ENCODE measurements at regions not wholly inside any gene's neighbourhood (a gene's known extent, or its start where the extent isn't known, plus 50 kb on each side); places are given as distances from the start of the nearest gene placed in this dataset.

GRCh38 chr17:79187186-79187585, 112.6 kb downstream of the ENGASE start:
- H3K9me3 ChIP-seq (ENCODE audit: insufficient read depth, low read depth) = no peaks in the 10 kb centered on the region
- no peak overlapping the region for H2AFZ ChIP-seq
- intact Hi-C loops (cut with micrococcal nuclease; ENCODE audit: unreplicated experiment) = loop anchor here (5.0 kb wide), 2 partner anchors 205 to 520 kb away; no protein-coding TSS in a partner anchor
- H3K36me3 ChIP-seq (ENCODE audit: low read depth) = no peaks in the 10 kb centered on the region
- no peak for TF ChIP-seq CTCF (conservative IDR thresholded peaks at IDR 0.05)
- TF ChIP-seq EZH2 (IDR thresholded peaks at IDR 0.05; ENCODE audit: low read depth) = no peak
- no peak for DNase-seq
- ChIA-PET POLR2A (ENCODE audit: unreplicated experiment) (no interaction called here), CTCF (interaction anchor here (0.6 to 0.7 kb wide), 2 partner anchors 199 to 204 kb away, joined by 3 to 4 read pairs; no protein-coding TSS in a partner anchor)
- H3K27me3 ChIP-seq (ENCODE audit: insufficient read depth, low read depth) = peaks cover 74% of the 10 kb centered on the region
- H3K4me3 ChIP-seq = no peak overlapping the region
- no peaks in the 10 kb centered on the region for H3K79me2 ChIP-seq (ENCODE audit: low read depth)
- no peaks in the 10 kb centered on the region for H3K4me1 ChIP-seq (replicated peaks; ENCODE audit: insufficient read depth)
- H3F3A ChIP-seq (ENCODE audit: insufficient read depth, low read depth) = no peaks in the 10 kb centered on the region
- no TSS peak for BruUV-seq (replicated peaks)
- no peaks in the 10 kb centered on the region for H4K20me1 ChIP-seq (ENCODE audit: insufficient read depth)
- no peak overlapping the region for H3K27ac ChIP-seq
- no peak overlapping the region for H3K4me2 ChIP-seq
- H3K9me2 ChIP-seq (ENCODE audit: insufficient read depth) = no peaks in the 10 kb centered on the region

- H4K20me1 ChIP-seq (ENCODE audit: insufficient read depth) = no peaks in the 10 kb centered on the region
- H3K9me2 ChIP-seq (ENCODE audit: insufficient read depth) = no peaks in the 10 kb centered on the region
- H3F3A ChIP-seq (ENCODE audit: insufficient read depth, low read depth) = no peaks in the 10 kb centered on the region
- H3K27ac ChIP-seq = no peak overlapping the region
- H2AFZ ChIP-seq = no peak overlapping the region
- H3K4me2 ChIP-seq = no peak overlapping the region
- no peaks in the 10 kb centered on the region for H3K36me3 ChIP-seq (ENCODE audit: low read depth)
- H3K4me1 ChIP-seq (replicated peaks; ENCODE audit: insufficient read depth) = no peaks in the 10 kb centered on the region
- H3K4me3 ChIP-seq = no peak overlapping the region
- ChIA-PET CTCF (interaction anchor here (0.6 kb wide), 1 partner anchor 121 kb away, joined by 3 read pairs; no protein-coding TSS in a partner anchor), POLR2A (ENCODE audit: unreplicated experiment) (no interaction called here)
- no TSS peak for BruUV-seq (replicated peaks)
- H3K27me3 ChIP-seq (ENCODE audit: insufficient read depth, low read depth) = peaks cover 74% of the 10 kb centered on the region
- intact Hi-C loops (cut with micrococcal nuclease; ENCODE audit: unreplicated experiment) = loop anchor here (5.0 kb wide), 2 partner anchors 206 to 521 kb away; no protein-coding TSS in a partner anchor
- DNase-seq = no peak
- H3K9me3 ChIP-seq (ENCODE audit: insufficient read depth, low read depth) = no peaks in the 10 kb centered on the region
- no peak for TF ChIP-seq CTCF (conservative IDR thresholded peaks at IDR 0.05)
- no peak for TF ChIP-seq EZH2 (IDR thresholded peaks at IDR 0.05; ENCODE audit: low read depth)
- H3K79me2 ChIP-seq (ENCODE audit: low read depth) = no peaks in the 10 kb centered on the region
Observed at GRCh38 chr17:79186406-79186805, 111.8 kb downstream of the ENGASE start.

DNA sequence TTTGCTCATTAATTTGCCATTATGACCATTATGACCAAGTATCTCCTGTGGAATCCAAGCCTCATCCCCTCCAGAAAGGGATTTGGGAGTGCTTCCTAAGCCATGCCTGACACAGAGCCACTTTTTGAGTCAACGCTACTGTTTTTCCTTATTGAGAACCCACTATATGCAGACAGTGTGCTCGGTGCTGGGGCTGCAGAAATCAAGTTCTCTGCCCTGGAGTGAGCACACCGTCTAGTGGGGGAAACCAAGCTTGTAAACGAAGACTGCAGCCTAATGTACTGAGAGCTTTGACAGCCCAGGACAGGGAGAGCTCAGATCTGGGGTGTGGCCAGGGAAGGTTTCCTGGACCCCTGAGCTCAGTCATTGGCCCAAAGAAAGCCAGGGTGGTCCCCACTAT, 111.0 kb downstream of the ENGASE start:
- no peak overlapping the region for H3K4me3 ChIP-seq
- no peaks in the 10 kb centered on the region for H3F3A ChIP-seq (ENCODE audit: insufficient read depth, low read depth)
- POLR2A ChIA-PET (ENCODE audit: unreplicated experiment) = no interaction called here
- DNase-seq = no peak
- H3K27me3 ChIP-seq (ENCODE audit: insufficient read depth, low read depth) = peaks cover 74% of the 10 kb centered on the region
- H3K9me2 ChIP-seq (ENCODE audit: insufficient read depth) = no peaks in the 10 kb centered on the region
- TF ChIP-seq EZH2 (IDR thresholded peaks at IDR 0.05; ENCODE audit: low read depth) (no peak), CTCF (conservative IDR thresholded peaks at IDR 0.05) (no peak)
- CTCF ChIA-PET = interaction anchor here (0.6 kb wide), 1 partner anchor 121 kb away, joined by 3 read pairs; no protein-coding TSS in a partner anchor
- H3K79me2 ChIP-seq (ENCODE audit: low read depth) = no peaks in the 10 kb centered on the region
- no peaks in the 10 kb centered on the region for H3K4me1 ChIP-seq (replicated peaks; ENCODE audit: insufficient read depth)
- H3K9me3 ChIP-seq (ENCODE audit: insufficient read depth, low read depth) = no peaks in the 10 kb centered on the region
- intact Hi-C loops (cut with micrococcal nuclease; ENCODE audit: unreplicated experiment) = loop anchor here (5.0 kb wide), 2 partner anchors 207 to 522 kb away; no protein-coding TSS in a partner anchor
- H4K20me1 ChIP-seq (ENCODE audit: insufficient read depth) = no peaks in the 10 kb centered on the region
- H3K27ac ChIP-seq = no peak overlapping the region
- H2AFZ ChIP-seq = no peak overlapping the region
- H3K4me2 ChIP-seq = no peak overlapping the region
- BruUV-seq (replicated peaks) = no TSS peak
- H3K36me3 ChIP-seq (ENCODE audit: low read depth) = no peaks in the 10 kb centered on the region
